ENCODE measurements at regions not wholly inside any gene's neighbourhood (a gene's known extent, or its start where the extent isn't known, plus 50 kb on each side); places are given as distances from the start of the nearest gene placed in this dataset.

GRCh38 chr7:97390915-97391593 lies 273.6 kb downstream of the SDHAF3 start:
- H3K9me3 ChIP-seq, result no peaks in the 10 kb centered on the region
- TF ChIP-seq POLR2AphosphoS5 (IDR thresholded peaks at IDR 0.05) (no peak), CTCF (IDR thresholded peaks at IDR 0.05) (no peak), EP300 (IDR thresholded peaks at IDR 0.05) (no peak), POLR2A (IDR thresholded peaks at IDR 0.05) (no peak)
- no peaks in the 10 kb centered on the region for H3K27me3 ChIP-seq
- intact Hi-C loops (cut with DNase I), result no loop called here
- 83 to 86% methylated on average over 4 of the region's 4 CpGs for WGBS, 2 donors
- no peak overlapping the region for H3K27ac ChIP-seq
- no peaks in the 10 kb centered on the region for H3K4me1 ChIP-seq
- DNase-seq, result no peak
- no peaks in the 10 kb centered on the region for H3K36me3 ChIP-seq
- H3K4me3 ChIP-seq, result no peak overlapping the region

GRCh38 chr7:97401398-97401797 lies 283.9 kb downstream of the SDHAF3 start:
- WGBS, 2 donors, result 63 to 69% methylated on average over 5 of the region's 5 CpGs
- Histone ChIP-seq H3K4me1 (no peaks in the 10 kb centered on the region), H3K4me3 (no peak overlapping the region), H3K27me3 (no peaks in the 10 kb centered on the region), H3K9me3 (no peaks in the 10 kb centered on the region), H3K36me3 (no peaks in the 10 kb centered on the region), H3K27ac (no peak overlapping the region)
- no peak for TF ChIP-seq POLR2AphosphoS5 (IDR thresholded peaks at IDR 0.05)
- TF ChIP-seq POLR2A (IDR thresholded peaks at IDR 0.05), result no peak
- no peak for TF ChIP-seq CTCF (IDR thresholded peaks at IDR 0.05)
- no peak for TF ChIP-seq EP300 (IDR thresholded peaks at IDR 0.05)
- intact Hi-C loops (cut with DNase I), result no loop called here
- no peak for DNase-seq

- TF ChIP-seq POLR2A (IDR thresholded peaks at IDR 0.05), result no peak
- TF ChIP-seq EP300 (IDR thresholded peaks at IDR 0.05), result no peak
- TF ChIP-seq CTCF (IDR thresholded peaks at IDR 0.05), result no peak
- no peak for TF ChIP-seq POLR2AphosphoS5 (IDR thresholded peaks at IDR 0.05)
- Histone ChIP-seq H3K9me3 (no peaks in the 10 kb centered on the region), H3K4me3 (no peak overlapping the region), H3K4me1 (no peaks in the 10 kb centered on the region), H3K36me3 (no peaks in the 10 kb centered on the region), H3K27ac (no peak overlapping the region), H3K27me3 (no peaks in the 10 kb centered on the region)
- no peak for DNase-seq
- WGBS, 2 donors, result 32 to 44% methylated on average over 3 of the region's 3 CpGs
- intact Hi-C loops (cut with DNase I), result no loop called here
Observed at GRCh38 chr7:97405835-97406234, 288.3 kb downstream of the SDHAF3 start.

- Histone ChIP-seq H3K27ac (no peak overlapping the region), H3K27me3 (no peaks in the 10 kb centered on the region), H3K4me1 (no peaks in the 10 kb centered on the region), H3K9me3 (no peaks in the 10 kb centered on the region), H3K4me3 (no peak overlapping the region), H3K36me3 (no peaks in the 10 kb centered on the region)
- TF ChIP-seq EP300 (IDR thresholded peaks at IDR 0.05) (no peak), POLR2AphosphoS5 (IDR thresholded peaks at IDR 0.05) (no peak), CTCF (IDR thresholded peaks at IDR 0.05) (no peak), POLR2A (IDR thresholded peaks at IDR 0.05) (no peak)
- DNase-seq, result no peak
- intact Hi-C loops (cut with DNase I), result no loop called here
Observed at GRCh38 chr7:97407106-97407505, 289.6 kb downstream of the SDHAF3 start.

GRCh38 chr7:97409346-97409745 lies 291.8 kb downstream of the SDHAF3 start:
- Histone ChIP-seq H3K27me3 (no peaks in the 10 kb centered on the region), H3K27ac (no peak overlapping the region), H3K4me3 (no peak overlapping the region), H3K4me1 (no peaks in the 10 kb centered on the region), H3K9me3 (no peaks in the 10 kb centered on the region), H3K36me3 (no peaks in the 10 kb centered on the region)
- WGBS, 2 donors, result 90 to 94% methylated on average over 2 of the region's 2 CpGs
- no peak for DNase-seq
- intact Hi-C loops (cut with DNase I), result no loop called here
- no peak for TF ChIP-seq POLR2A (IDR thresholded peaks at IDR 0.05)
- TF ChIP-seq POLR2AphosphoS5 (IDR thresholded peaks at IDR 0.05), result no peak

Data from sigmoid colon (tissue), 6 donors.